H9 (cell line): ENCODE measurements at regions not wholly inside any gene's neighbourhood (a gene's known extent, or its start where the extent isn't known, plus 50 kb on each side); places are given as distances from the start of the nearest gene placed in this dataset.

Experiments used
- DNase-seq: peaks from one replicate; pipeline ENCODE4 v3.0.0-alpha.2; 2017
- H2AFZ ChIP-seq: one replicate; pipeline ENCODE4 v1.6.1; 2013; ENCODE audit warnings: mild to moderate bottlenecking, low read length, control low read depth, moderate library complexity
- H2AK5ac ChIP-seq: 2 replicates; pipeline ENCODE4 v1.6.1; 2013; ENCODE audit warnings: low read length, control low read depth, mixed read lengths; ENCODE audit not compliant: insufficient read length
- H2BK120ac ChIP-seq: one replicate; pipeline ENCODE4 v1.6.1; 2013; ENCODE audit warnings: low read depth, mild to moderate bottlenecking, low read length, control low read depth, inconsistent platforms; ENCODE audit not compliant: poor library complexity, severe bottlenecking
- H2BK12ac ChIP-seq: 2 replicates; pipeline ENCODE4 v1.6.1; 2013; ENCODE audit warnings: low read length, control low read depth, mixed read lengths, low read depth; ENCODE audit not compliant: insufficient read length
- H2BK15ac ChIP-seq: 2 replicates; pipeline ENCODE4 v1.6.1; 2013; ENCODE audit warnings: low read depth, low read length, control low read depth
- H2BK20ac ChIP-seq: one replicate; pipeline ENCODE4 v1.6.1; 2013; ENCODE audit warnings: low read depth, mild to moderate bottlenecking, low read length, control low read depth, inconsistent platforms; ENCODE audit not compliant: poor library complexity, severe bottlenecking
- H2BK5ac ChIP-seq: 2 replicates; pipeline ENCODE4 v1.6.1; 2013; ENCODE audit warnings: low read length, control low read depth, mixed read lengths; ENCODE audit not compliant: insufficient read length
- H3K14ac ChIP-seq: 2 replicates; pipeline ENCODE4 v1.6.1; 2013; ENCODE audit warnings: low read length, control low read depth; ENCODE audit not compliant: insufficient read depth
- H3K18ac ChIP-seq: 2 replicates; pipeline ENCODE4 v1.6.1; 2013; ENCODE audit warnings: low read depth, mild to moderate bottlenecking, mixed read lengths, low read length, control low read depth; ENCODE audit not compliant: insufficient read length
- H3K23ac ChIP-seq: 2 replicates; pipeline ENCODE4 v1.6.1; 2013; ENCODE audit warnings: low read length, control low read depth, mixed read lengths, low read depth; ENCODE audit not compliant: insufficient read length
- H3K23me2 ChIP-seq: 2 replicates; pipeline ENCODE4 v1.6.1; 2013; ENCODE audit warnings: low read depth, mild to moderate bottlenecking, mixed read lengths, low read length, control low read depth; ENCODE audit not compliant: insufficient read length, poor library complexity, severe bottlenecking
- H3K27ac ChIP-seq: 2 replicates; pipeline ENCODE4 v1.5.1; 2013; ENCODE audit warnings: low read length, control low read depth, mixed read lengths, low read depth; ENCODE audit not compliant: insufficient read length
- H3K27me3 ChIP-seq: 2 replicates; pipeline ENCODE4 v1.6.1; 2013; ENCODE audit warnings: low read length, control low read depth, inconsistent platforms; ENCODE audit not compliant: insufficient read depth
- H3K4ac ChIP-seq: 2 replicates; pipeline ENCODE4 v1.6.1; 2013; ENCODE audit warnings: low read depth, mild to moderate bottlenecking, control low read depth, inconsistent platforms, low read length, moderate library complexity
- H3K4me1 ChIP-seq: 2 replicates; pipeline ENCODE4 v1.6.1; 2013; ENCODE audit warnings: low read length, control low read depth, inconsistent platforms; ENCODE audit not compliant: insufficient read depth
- H3K4me2 ChIP-seq: 2 replicates; pipeline ENCODE4 v1.6.1; 2013; ENCODE audit warnings: low read length, control low read depth, mixed read lengths; ENCODE audit not compliant: insufficient read length, insufficient read depth
- H3K56ac ChIP-seq: 2 replicates; pipeline ENCODE4 v1.6.1; 2013; ENCODE audit warnings: low read depth, mild to moderate bottlenecking, mixed read lengths, low read length, control low read depth; ENCODE audit not compliant: insufficient read length
- H3K79me1 ChIP-seq: 2 replicates; pipeline ENCODE4 v1.6.1; 2013; ENCODE audit warnings: low read depth, mild to moderate bottlenecking, moderate library complexity, low read length, control low read depth, inconsistent platforms; ENCODE audit not compliant: insufficient read depth, poor library complexity, severe bottlenecking
- H3K79me2 ChIP-seq: 2 replicates; pipeline ENCODE4 v1.6.1; 2013; ENCODE audit warnings: low read length, control low read depth, inconsistent platforms; ENCODE audit not compliant: insufficient read depth
- H3K9ac ChIP-seq: 2 replicates; pipeline ENCODE4 v1.6.1; 2013; ENCODE audit warnings: low read length, control low read depth, mixed read lengths; ENCODE audit not compliant: insufficient read length; ENCODE audit errors: extremely low read depth
- H3K9me3 ChIP-seq: one replicate; pipeline ENCODE4 v1.6.1; 2013; ENCODE audit warnings: low read depth, low read length, inconsistent platforms; ENCODE audit not compliant: control insufficient read depth
- H3T11ph ChIP-seq: one replicate; pipeline ENCODE4 v1.6.1; 2013; ENCODE audit warnings: mild to moderate bottlenecking, low read length, control low read depth, inconsistent platforms
- H4K20me1 ChIP-seq: one replicate; pipeline ENCODE4 v1.6.1; 2013; ENCODE audit not compliant: control insufficient read depth, insufficient read length, insufficient read depth
- H4K5ac ChIP-seq: 2 replicates; pipeline ENCODE4 v1.6.1; 2013; ENCODE audit warnings: low read depth, mild to moderate bottlenecking, mixed read lengths, low read length, control low read depth; ENCODE audit not compliant: insufficient read length
- H4K8ac ChIP-seq: replicated peaks from 2 replicates; pipeline ENCODE4 v1.6.1; 2013; ENCODE audit warnings: low read length, control low read depth, mixed read lengths, low read depth; ENCODE audit not compliant: insufficient read length
- H4K91ac ChIP-seq: 2 replicates; pipeline ENCODE4 v1.6.1; 2013; ENCODE audit warnings: low read depth, mild to moderate bottlenecking, moderate library complexity, mixed read lengths, low read length, control low read depth; ENCODE audit not compliant: insufficient read length
- H3K27ac Mint-ChIP-seq, 3 experiments: 2 replicates in 2 of 3; 3 replicates in 1 of 3; pipeline ENCODE4 v1.8.0; 2020 to 2021; ENCODE audit warnings: mixed read lengths in 3 of 3, mild to moderate bottlenecking in 1 of 3, moderate library complexity in 1 of 3
- H3K27me3 Mint-ChIP-seq: 2 replicates; pipeline ENCODE4 v1.8.0; 2021; ENCODE audit warnings: low read depth, mild to moderate bottlenecking, moderate library complexity, mixed read lengths
- H3K36me3 Mint-ChIP-seq, 3 experiments: 2 replicates in 2 of 3; 3 replicates in 1 of 3; pipeline ENCODE4 v1.8.0; 2020 to 2021; ENCODE audit warnings: low read depth in 3 of 3, mixed read lengths in 3 of 3; ENCODE audit not compliant: insufficient read depth in 1 of 3
- H3K4me1 Mint-ChIP-seq, 2 experiments: 2 replicates each; pipeline ENCODE4 v1.8.0; 2020; ENCODE audit warnings: mixed read lengths in 2 of 2
- H3K4me3 Mint-ChIP-seq, 2 experiments: 2 replicates in 1 of 2; 3 replicates in 1 of 2; pipeline ENCODE4 v1.8.0; 2020 to 2021; ENCODE audit warnings: mild to moderate bottlenecking in 2 of 2, mixed read lengths in 2 of 2, moderate library complexity in 1 of 2
- H3K9me3 Mint-ChIP-seq, 2 experiments: 2 replicates in 1 of 2; 3 replicates in 1 of 2; pipeline ENCODE4 v1.8.0; 2020; ENCODE audit warnings: mild to moderate bottlenecking in 2 of 2, mixed read lengths in 2 of 2, moderate library complexity in 1 of 2
- WGBS: extraction: QIAGEN DNeasy Blood & Tissue Kit; methylation state at CpG from one replicate; pipeline ENCODE4 v1.1.7; 2013; ENCODE audit warnings: missing lambda C conversion rate, low lambda C conversion rate, mixed read lengths; ENCODE audit not compliant: insufficient read length; ENCODE audit errors: extremely low coverage; 5-methylcytosine and 5-hydroxymethylcytosine counted together
- TF ChIP-seq, protein P1 (sequence below): fragments of 200-600 bp; sonication (generic); conservative IDR thresholded peaks from 3 replicates; pipeline ENCODE4 v1.8.0; 2021; ENCODE audit warnings: antibody characterized with exemption, mild to moderate bottlenecking

DNA sequence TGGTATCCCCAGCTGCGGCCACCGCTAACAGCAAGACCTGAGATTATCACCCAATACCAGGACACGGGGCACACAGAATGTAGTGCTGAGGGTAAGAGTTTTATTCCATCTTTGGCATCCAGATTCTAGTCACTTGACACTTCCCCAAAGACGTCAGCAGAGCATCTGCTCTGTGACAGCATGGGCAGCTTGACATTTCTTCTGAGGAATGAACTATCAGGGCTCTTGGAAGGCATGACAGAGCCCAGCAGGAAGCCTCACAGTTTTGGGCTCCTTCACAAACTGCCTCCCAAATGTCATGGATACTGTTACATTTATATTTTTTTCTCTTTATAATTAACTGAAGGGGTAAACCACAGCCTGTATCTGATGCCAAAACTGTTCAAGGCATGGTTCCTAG, 1010.7 kb downstream of the TDRD15 start:
- Histone ChIP-seq H4K8ac (no peak overlapping the region), H3K14ac (no peak overlapping the region), H3K4me2 (no peak overlapping the region), H4K5ac (no peak overlapping the region), H2AFZ (no peak overlapping the region), H2BK5ac (no peak overlapping the region), H3K56ac (no peak overlapping the region), H2AK5ac (no peak overlapping the region), H2BK120ac (no peak overlapping the region), H3K4me1 (no peaks in the 10 kb centered on the region), H3K27me3 (no peaks in the 10 kb centered on the region), H4K91ac (no peak overlapping the region), H3K9ac (no peak overlapping the region), H2BK12ac (no peak overlapping the region), H3K23me2 (no peaks in the 10 kb centered on the region), H3K79me1 (no peaks in the 10 kb centered on the region), H3K18ac (no peak overlapping the region), H3K9me3 (no peaks in the 10 kb centered on the region), H3K79me2 (no peaks in the 10 kb centered on the region), H4K20me1 (no peaks in the 10 kb centered on the region), H3K23ac (no peak overlapping the region), H3K27ac (no peak overlapping the region), H2BK20ac (no peak overlapping the region), H2BK15ac (no peak overlapping the region), H3K4ac (no peak overlapping the region), H3T11ph (no peak overlapping the region)
- no CpG with 5 or more reads among the region's 4 CpGs for WGBS
- no peaks in the 10 kb centered on the region for H3K9me3 Mint-ChIP-seq
- no peaks in the 10 kb centered on the region for H3K27me3 Mint-ChIP-seq
- no peaks in the 10 kb centered on the region for H3K36me3 Mint-ChIP-seq
- no peak overlapping the region for H3K27ac Mint-ChIP-seq
- TF ChIP-seq, protein P1, sequence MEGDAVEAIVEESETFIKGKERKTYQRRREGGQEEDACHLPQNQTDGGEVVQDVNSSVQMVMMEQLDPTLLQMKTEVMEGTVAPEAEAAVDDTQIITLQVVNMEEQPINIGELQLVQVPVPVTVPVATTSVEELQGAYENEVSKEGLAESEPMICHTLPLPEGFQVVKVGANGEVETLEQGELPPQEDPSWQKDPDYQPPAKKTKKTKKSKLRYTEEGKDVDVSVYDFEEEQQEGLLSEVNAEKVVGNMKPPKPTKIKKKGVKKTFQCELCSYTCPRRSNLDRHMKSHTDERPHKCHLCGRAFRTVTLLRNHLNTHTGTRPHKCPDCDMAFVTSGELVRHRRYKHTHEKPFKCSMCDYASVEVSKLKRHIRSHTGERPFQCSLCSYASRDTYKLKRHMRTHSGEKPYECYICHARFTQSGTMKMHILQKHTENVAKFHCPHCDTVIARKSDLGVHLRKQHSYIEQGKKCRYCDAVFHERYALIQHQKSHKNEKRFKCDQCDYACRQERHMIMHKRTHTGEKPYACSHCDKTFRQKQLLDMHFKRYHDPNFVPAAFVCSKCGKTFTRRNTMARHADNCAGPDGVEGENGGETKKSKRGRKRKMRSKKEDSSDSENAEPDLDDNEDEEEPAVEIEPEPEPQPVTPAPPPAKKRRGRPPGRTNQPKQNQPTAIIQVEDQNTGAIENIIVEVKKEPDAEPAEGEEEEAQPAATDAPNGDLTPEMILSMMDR, result no peak
- no peak overlapping the region for H3K4me3 Mint-ChIP-seq
- H3K4me1 Mint-ChIP-seq, result 0 out of 4 replicates have a peak, but pooled peaks cover 0 to 2% of the 10 kb centered on the region in 2 experiments
- DNase-seq, result no peak
